ENCODE measurements at regions not wholly inside any gene's neighbourhood (a gene's known extent, or its start where the extent isn't known, plus 50 kb on each side); places are given as distances from the start of the nearest gene placed in this dataset.

- TF ChIP-seq CTCF (IDR thresholded peaks at IDR 0.05; ENCODE audit: low read depth, low read length), result no peak
- DNase-seq (ENCODE audit: extremely low read depth, low read depth), result no peak
Measured at GRCh38 chr5:36385495-36385894, 83.8 kb upstream of the RANBP3L start.

GRCh38 chr5:36388288-36388687 lies 86.6 kb upstream of the RANBP3L start:
- no peak for TF ChIP-seq CTCF (IDR thresholded peaks at IDR 0.05; ENCODE audit: low read depth, low read length)
- DNase-seq (ENCODE audit: extremely low read depth, low read depth), result no peak

GRCh38 chr5:36389245-36389644 lies 87.5 kb upstream of the RANBP3L start:
- no peak for TF ChIP-seq CTCF (IDR thresholded peaks at IDR 0.05; ENCODE audit: low read depth, low read length)
- no peak for DNase-seq (ENCODE audit: extremely low read depth, low read depth)

GRCh38 chr5:36390640-36391039 lies 88.9 kb upstream of the RANBP3L start:
- TF ChIP-seq CTCF (IDR thresholded peaks at IDR 0.05; ENCODE audit: low read depth, low read length), result no peak
- no peak for DNase-seq (ENCODE audit: extremely low read depth, low read depth)

- no peak for DNase-seq (ENCODE audit: extremely low read depth, low read depth)
- no peak for TF ChIP-seq CTCF (IDR thresholded peaks at IDR 0.05; ENCODE audit: low read depth, low read length)
Measured at GRCh38 chr5:36392186-36392585, 90.5 kb upstream of the RANBP3L start.

- TF ChIP-seq CTCF (IDR thresholded peaks at IDR 0.05; ENCODE audit: low read depth, low read length), result no peak
- DNase-seq (ENCODE audit: extremely low read depth, low read depth), result peak; percentile 12
Measured at GRCh38 chr5:36392818-36393217, 91.1 kb upstream of the RANBP3L start.

DNA sequence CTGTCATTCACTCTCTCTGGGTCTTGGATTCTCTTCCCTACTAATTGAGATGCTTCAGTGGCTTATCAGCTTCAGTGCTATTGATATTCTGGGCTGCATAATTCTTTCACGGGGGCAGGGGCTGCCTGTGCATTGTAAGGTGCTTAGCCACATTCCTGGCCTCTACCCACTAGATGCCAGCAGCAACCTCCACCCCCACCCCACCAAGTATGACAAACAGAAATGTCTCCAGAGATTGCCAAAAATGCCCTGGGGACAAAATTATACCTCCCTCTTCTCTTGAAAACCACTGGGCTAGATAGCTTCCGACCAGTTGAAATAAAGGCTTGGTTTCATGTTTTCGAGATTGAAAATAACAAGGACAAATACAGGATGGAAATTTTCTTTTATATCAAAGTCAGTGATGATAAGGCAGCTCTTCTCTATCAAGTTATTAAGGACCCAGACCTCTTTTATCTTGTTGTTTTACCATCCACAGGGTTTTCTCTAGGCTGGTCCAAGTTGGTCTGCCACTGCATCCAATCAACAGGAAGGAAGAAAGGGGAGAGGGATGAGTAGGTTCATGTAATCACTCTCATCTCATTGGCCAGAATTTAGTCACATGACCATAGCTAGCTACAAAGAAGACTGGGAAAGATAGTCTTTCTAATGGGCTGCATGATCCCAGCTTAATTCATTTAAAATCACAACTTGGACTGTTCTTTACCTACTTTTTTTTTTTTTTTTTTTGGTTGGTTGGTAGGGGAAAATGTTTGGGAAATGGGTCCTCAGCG lies 92.1 kb upstream of the RANBP3L start:
- no peak for TF ChIP-seq CTCF (IDR thresholded peaks at IDR 0.05; ENCODE audit: low read depth, low read length)
- no peak for DNase-seq (ENCODE audit: extremely low read depth, low read depth)
